HG02759 (cell line): ENCODE measurements at regions not wholly inside any gene's neighbourhood (a gene's known extent, or its start where the extent isn't known, plus 50 kb on each side); places are given as distances from the start of the nearest gene placed in this dataset.
A peak's percentile ranks its signal among the peaks of the same experiment; 100 is the strongest.
"Not testable (repeated sequence)": the region's sequence is repeated elsewhere in the genome, so short reads cannot be mapped to it uniquely, and the experiment has no call there.

ENCODE experiments used
- ATAC-seq: cut with Tn5 transposase; IDR thresholded peaks from one replicate; pipeline ENCODE4 v1.9.1; 2021; ENCODE audit warnings: mild to moderate bottlenecking, moderate library complexity; ENCODE audit not compliant: unreplicated experiment

DNA sequence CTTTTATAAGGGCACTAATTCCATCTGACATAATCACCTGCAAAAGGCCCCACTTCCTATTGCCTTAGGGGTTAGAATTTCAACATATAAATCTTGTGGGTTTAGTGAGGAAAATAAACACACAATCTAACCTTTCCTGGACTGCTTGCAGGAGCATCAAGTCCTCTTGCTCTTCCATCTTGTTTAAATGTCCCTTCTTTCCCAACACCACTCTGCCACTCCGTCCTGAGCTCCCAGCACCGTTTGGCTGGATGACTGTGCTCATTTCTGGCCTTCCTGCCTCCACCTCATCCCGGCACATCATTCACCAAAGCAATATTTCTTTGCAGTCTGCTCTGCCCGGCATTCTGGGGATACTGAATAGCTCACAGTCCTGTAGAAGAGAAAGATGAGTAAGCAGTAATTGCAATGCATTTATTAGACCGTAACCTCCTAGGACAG is 247.8 kb downstream of the BCL2 start:
- no peak for ATAC-seq

DNA sequence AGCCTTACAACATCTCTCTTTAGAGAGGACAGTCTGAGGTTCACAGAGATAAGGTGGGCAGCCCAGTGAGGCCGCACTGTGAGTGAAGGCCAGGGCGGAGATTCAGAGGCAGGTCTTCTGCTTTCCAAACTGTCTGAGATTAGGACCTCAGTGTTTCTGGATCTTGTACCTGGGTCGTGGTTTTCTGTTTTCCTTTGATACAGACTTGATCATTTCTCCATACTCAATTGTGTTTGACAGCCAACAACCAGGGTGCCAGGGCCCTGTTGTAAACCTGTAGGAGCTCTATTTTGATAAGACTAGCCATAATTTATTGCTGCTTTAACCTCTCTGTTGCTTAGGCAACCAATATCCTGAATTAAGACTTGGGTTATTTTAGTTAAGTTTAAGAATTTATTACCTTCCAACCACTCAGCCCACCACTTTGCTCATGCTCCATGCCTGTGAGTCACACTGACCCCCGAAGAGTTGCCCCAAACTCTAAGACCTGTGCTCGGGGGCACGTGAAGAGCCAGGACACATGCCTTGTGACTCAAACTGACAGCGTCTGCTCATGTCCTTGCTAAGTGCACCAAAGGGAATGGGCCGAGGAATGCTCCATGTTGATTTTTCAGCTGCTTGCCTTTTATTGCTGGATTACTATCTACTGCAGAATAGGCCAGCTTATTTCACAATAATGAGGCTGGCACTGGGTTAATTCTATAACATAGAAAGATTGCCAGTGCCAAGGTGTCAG is 248.6 kb downstream of the BCL2 start:
- ATAC-seq = no peak

DNA sequence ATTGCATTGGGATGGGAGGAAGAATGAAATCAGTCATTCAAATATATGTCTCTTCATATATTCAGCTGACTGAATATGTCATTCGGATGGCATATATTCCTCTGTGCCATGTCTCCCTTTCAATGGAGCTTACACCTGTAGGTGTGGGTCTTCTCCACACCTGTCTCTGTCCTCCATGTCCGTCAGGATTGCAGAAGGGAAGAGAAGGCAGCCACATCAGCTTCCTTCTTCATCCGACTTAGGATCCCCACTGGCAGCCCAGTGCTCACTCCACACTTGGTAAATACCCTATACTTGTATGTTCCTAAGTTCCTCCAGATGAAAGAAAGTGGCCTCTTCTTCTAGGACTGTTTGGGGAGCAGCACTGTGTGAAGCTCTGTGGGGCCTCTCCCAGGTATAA is 250.1 kb downstream of the BCL2 start:
- no peak for ATAC-seq

DNA sequence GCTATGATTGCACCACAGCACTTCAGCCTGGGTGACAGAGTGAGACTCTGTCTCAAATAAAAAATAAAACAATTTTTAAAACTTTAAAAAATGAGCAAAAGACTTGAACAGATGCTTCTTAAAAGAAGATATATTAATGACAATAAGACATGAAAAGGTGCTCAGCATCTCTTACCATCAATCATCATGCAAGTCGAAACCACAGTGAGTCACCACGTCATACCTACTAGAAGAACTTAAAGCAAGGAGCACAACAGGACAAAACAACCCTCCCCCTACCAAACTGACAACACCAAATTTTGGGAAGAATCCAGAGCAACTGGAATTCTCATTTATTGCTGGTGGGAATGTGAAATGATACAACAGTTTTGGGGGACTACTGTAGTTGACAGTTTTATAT is 251.6 kb downstream of the BCL2 start:
- no peak for ATAC-seq

DNA sequence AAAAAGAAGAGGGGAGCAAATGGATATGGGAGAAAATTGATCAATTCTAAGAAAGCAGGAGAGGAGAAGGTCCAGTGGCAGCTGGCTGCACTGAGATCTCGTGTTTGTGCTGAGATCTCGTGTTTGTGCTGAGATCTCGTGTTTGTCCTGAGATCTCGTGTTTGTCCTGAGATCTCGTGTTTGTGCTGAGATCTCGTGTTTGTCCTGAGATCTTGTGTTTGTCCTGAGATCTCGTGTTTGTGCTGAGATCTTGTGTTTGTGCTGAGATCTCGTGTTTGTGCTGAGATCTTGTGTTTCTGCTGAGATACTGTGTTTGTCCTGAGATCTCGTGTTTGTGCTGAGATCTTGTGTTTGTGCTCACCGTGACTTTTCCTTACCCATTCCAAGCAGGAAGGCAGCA is 254.4 kb downstream of the BCL2 start:
- ATAC-seq = no peak

DNA sequence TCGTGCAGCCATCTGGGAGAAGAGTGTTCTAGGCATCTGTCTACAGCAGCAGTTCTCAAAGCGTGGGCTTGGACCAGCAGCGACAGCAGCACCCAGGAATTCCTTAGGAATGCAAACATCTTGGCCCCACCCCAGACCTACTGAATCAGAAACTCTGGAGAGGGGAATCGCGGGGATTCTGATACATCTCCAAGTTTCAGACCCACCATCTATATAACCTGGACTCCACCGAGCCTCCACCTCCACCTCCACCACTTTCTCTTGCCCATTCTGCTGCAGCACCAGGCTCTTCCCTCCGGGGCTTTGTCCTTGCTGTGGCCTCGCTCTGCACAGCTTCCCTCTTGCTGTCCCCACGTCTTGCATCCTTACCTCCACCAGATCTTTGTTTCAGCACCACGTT is 256.4 kb downstream of the BCL2 start:
- no peak for ATAC-seq

DNA sequence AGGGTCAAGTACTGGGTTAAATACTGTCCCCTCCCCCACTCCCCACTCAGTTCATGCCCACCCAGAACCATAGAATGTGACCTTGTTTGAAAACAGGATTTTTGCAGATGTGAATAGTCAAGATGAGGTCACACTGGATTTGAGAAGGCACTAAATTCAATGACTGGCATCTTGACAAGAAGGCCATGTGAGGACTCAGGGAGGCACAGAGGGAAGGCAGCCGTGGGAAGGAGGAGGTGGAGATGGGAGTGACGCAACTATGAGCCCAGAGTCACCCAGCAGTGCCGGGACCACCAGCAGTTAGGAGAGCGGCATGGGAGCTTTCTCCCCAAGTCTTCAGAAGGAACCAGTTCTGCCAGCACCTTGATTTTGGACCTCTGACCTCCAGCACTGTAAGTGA is 257.3 kb downstream of the BCL2 start:
- ATAC-seq = no peak

DNA sequence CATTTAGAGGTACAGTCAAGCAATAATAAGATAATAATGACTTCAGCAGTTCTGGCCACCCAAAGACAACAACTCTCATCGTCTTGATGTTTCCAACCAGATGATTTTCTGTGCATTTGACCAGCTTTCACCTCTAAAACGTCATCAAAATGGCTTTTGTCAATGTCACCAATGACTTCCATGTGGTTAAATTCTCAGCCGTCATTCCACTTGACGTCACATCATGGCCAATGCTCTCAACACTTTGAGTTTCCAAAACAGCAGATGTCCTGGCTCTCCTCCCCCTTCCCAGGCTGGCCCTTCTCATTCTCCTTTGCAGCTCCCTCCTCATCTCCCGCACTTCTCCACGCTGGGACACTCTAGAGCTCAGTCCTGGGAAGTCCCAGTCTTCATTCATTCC is 258.3 kb downstream of the BCL2 start:
- no peak for ATAC-seq

DNA sequence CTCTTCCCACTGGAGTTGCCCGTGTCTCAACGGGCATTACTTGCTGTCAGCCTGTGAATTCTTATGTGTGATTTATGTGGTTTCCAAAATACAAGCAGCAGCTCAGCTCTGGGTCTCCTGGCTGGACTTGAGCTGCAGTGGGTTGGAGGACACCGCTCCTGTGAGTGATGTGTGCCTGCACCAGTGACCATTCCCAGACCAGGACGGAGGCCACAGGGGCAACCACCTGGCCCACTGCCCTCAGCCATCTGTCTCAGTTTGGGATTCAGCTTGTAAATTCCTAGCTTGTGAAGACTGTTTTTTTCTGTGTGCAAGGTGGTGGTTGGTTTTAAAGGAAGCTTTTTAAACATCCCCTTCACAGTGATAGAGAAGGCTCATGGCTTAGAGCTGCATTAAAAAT is 261.0 kb downstream of the BCL2 start:
- no peak for ATAC-seq

DNA sequence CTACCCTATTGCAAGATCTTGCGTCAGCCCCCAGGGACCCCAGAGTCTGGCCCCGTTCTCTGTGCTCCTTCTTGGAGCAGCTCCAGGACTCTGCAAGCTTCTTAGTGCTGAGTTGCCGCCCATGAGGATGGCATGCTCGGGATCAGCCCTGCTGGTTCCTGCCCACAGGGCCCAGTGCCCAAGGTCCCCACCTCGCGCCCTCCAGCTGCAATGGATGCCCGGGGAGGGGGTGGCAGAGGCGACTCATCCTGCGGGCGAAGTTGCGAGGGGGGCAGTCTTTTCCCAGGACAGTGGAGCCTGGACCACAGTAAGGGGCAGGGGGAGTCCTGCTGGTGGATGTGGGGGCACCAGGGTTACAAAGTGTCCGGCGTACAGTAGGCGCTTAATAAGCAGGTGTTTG is 261.9 kb downstream of the BCL2 start:
- ATAC-seq = no peak

DNA sequence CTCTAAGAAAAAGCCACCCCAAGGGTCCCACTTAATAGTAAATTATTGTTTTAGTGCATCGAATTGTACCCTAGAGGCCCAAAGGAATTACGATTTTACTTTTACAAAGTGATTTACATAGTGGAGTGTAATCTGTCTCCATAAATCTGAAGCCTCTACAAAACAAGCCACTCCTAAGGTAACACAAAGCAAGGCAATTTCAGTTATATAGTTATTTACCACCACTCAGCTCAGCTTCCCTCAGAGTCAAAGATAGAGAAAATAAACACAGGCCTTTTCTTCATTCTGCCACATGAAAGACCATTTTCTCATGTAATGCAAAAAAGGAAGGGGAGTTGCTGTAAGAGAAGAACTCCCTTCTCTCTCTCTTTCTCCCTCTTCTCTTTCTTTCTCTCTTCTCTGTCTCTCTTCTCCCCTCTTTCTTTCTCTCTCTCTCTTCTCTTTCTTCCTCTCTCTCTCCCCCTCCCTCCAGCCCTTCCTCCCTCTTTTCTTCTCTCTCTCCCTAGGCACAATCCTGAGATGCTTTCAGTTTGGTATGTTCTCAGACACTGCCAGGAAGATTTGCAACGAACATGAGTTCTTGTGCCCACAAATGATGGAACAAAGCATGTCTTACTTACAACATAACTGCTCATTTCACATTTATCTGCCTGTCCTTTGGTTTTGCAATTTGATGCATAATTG is 264.5 kb downstream of the BCL2 start:
- ATAC-seq = no peak

DNA sequence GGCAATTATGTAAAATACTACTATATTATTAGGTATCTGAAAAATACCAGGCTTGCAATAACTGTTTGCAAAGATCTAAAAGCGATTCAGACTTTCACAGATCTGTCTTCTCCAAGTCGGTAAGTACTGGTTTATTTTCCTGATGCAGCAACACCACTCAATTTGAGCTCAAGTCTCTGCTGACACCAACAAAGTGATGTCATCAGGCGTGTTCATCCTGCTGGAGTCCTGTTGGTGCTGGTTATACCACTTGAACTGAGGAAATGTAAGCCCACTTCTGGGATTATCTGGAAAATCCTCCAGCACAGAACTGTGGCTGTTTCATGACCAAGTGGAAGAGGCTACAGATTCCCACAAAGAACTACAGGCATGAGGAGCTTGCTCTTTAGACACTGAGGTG is 267.6 kb downstream of the BCL2 start:
- ATAC-seq = no peak

DNA sequence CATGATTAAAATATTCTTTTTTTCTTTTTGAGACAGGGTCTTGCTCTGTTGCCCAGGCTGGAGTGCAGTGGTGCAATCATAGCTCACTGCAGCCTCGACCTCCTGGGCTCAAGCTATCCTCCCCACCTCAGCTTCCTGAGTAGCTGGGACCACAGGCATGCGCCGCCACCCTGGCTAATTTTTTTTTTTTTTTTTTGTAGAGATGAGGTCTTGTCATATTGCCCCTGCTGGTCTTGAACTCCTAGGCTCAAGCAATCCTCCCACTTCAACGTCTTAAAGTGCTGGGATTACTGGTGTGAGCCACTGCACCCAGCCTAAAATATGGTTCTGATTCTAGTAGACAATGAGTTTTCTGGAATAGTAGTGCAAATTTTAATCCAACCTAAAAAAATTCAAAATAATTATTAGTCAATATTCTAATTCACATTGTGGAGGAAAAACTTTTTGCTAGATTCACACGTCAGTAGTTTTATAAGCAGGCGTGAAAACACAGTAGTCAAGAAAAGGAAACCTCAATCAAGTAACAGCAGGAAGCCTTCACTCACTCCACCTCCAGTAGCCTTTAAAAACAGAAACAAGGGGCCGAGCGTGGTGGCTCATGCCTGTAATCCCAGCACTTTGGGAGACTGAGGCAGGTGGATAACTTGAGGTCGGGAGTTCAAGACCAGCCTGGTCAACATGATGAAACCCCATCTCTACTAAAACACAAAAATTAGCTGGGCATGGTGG is 268.7 kb downstream of the BCL2 start:
- not testable (repeated sequence) for ATAC-seq

DNA sequence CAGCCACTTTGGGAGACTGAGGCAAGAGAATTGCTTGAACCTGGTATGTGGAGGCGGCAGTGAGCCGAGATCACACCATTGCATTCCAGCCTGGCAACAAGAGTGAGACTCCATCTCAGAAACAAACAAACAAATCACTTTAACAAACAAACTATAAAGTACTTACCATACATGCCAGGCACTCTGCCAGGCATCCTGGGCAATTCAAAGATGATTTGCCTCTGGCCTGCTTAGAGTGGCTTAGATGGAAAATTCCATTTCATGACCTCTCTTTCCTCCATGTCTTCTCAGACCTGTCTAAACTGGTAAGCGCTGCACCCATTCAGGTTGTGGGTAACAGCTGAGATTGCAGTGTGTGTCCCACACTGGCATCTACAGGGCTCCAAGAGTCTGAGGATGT is 273.2 kb downstream of the BCL2 start:
- ATAC-seq = no peak

DNA sequence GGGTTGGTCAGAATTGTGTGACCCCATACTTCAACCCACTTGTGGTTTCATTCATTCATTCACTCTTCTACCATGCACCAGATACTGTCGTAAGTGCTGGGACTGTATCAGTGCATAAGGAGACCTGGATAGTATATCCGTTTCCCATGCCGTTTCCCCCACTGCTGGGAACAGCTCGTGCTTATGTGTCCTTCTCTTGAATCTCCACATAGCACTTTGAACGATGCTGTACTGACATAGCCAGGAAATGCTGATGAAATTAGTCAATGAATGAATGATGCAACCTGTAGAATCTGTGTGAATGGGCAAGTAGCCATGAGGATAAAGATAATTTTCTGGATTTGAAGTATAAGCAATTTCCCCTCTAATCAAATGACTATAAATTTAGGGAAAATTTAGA is 276.1 kb downstream of the BCL2 start:
- no peak for ATAC-seq

DNA sequence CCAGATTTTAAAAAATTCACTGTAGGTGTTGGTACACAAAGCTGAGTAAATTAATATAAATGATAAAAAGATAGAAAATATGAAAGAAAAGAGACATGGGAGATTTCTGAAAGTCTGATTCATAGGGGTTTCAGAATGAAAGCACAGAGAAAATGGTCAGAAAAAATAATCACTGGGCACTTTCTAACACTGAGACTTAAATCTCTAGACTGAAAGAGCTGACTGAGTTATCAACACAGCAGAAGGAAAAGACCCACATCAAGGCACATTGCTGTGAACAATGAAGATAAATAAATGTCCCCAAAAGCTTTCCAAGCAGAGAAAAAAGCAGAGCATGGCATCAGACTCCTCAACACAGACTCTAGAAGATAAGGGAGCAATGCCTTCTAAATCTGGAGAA is 277.2 kb downstream of the BCL2 start:
- ATAC-seq = no peak

DNA sequence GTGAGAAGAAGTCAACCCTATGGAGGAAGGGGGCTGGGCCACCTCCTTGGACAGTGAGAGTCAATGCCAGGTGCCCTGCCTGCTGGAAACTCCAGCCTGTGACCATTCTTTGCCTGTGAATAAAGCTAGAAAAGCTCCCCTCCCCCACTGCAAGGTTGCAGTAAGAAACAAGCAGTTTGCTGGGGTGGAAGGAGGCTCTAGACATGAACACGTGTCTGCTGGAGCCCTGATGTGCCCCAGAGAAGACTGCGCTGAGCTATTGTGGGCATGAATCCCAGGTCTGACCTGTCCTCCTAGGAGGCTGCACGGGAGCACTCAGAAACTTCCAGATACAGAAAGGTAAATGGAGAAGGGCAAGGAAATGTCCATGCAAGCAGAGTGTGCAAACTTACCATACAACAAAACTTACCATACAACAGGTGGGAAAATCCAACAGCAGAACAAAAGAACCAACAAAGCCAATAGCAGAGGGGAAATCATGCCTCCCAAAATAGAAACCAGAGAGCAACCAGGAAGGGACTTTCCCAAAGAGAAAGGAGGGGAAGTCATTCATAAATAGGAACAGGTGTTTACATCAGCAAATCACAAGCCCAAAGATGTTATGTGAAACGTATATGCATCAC is 278.7 kb downstream of the BCL2 start:
- peak; percentile 75 for ATAC-seq

DNA sequence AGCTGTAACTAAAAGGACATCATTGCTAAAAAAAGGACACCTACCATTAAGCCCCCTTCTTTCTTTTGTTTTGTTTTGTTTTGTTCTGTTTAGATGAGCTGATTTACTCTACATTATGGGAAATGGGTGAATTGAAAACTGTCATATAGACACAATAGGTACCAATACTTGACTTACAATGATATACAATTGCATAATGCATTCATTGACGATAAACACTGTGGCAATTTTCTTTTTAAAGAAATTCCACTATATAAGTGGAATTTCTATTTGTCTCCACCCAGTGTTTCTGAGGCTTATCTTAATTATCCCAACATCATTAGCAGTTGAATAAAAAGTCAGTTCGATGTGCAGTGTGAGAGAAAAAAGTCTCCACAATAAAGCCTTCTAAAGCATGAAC is 282.1 kb downstream of the BCL2 start:
- ATAC-seq = no peak

DNA sequence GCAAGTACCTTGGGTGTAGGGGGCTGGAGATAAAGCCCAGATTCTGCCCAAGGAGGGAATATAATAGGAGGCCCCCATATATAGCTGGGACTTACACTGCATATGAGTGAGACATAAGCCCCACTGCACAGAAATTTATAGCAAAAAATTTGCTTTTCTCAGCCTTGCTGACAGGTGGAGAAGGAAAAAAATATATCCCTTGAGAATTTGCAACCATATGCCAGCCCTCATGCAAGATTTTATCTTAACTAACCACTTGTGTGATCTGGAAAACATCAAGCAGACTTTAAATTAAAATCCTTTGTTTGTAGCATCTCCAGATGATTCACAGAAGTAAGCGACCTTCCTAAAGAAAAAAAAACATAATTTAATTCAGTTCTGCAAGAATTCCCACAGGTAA is 288.2 kb downstream of the BCL2 start:
- no peak for ATAC-seq
